Skeletal muscle tissue (tissue), 3 donors: ENCODE measurements at regions not wholly inside any gene's neighbourhood (a gene's known extent, or its start where the extent isn't known, plus 50 kb on each side); places are given as distances from the start of the nearest gene placed in this dataset.

ENCODE experiments used
- H3K27ac ChIP-seq: one replicate; pipeline ENCODE4 v1.7.0; 2013; ENCODE audit warnings: mild to moderate bottlenecking, low read depth, low read length, inconsistent platforms
- H3K27me3 ChIP-seq, 3 donors: one replicate each; pipeline ENCODE4 v1.7.0; 2013; ENCODE audit warnings: low read length in 3 of 3; ENCODE audit not compliant: control insufficient read depth in 3 of 3, insufficient read depth in 3 of 3
- H3K36me3 ChIP-seq, 3 donors: one replicate each; pipeline ENCODE4 v1.7.0; 2013; ENCODE audit warnings: low read length in 3 of 3; ENCODE audit not compliant: control insufficient read depth in 3 of 3, insufficient read depth in 3 of 3
- H3K4me1 ChIP-seq, 3 donors: one replicate each; pipeline ENCODE4 v1.7.0; 2013; ENCODE audit warnings: low read length in 3 of 3, mild to moderate bottlenecking in 3 of 3; ENCODE audit not compliant: control insufficient read depth in 3 of 3, insufficient read depth in 3 of 3
- H3K4me3 ChIP-seq, 3 donors: one replicate each; pipeline ENCODE4 v1.7.0; 2013; ENCODE audit warnings: low read length in 3 of 3
- H3K9ac ChIP-seq, 3 donors: one replicate each; pipeline ENCODE4 v1.7.0; 2013; ENCODE audit warnings: low read length in 3 of 3, mild to moderate bottlenecking in 3 of 3, moderate library complexity in 2 of 3, low read depth in 1 of 3
- H3K9me3 ChIP-seq, 3 donors: one replicate each; pipeline ENCODE4 v1.7.0; 2013; ENCODE audit warnings: low read length in 3 of 3; ENCODE audit not compliant: control insufficient read depth in 3 of 3
- donor health status: Osteomylitis.

DNA sequence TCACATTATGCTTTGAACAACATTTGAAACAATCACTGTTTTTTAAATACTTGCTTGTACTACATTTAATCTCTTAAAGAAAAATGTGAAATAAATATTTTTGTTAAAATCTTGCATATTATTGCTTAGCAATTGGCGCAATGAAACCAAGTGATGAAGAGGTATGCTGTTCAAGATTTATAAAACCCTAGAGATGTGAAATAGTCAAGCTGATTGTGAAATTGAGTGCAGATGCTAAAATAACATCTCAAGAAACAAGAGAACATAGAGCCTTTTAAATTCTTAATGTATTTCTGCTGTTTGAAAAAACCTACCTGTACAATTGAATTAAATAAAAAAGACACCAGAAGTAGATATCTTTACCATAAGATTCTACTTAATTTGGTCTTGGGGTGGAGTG, 179.2 kb upstream of the MCHR2 start:
- no peak overlapping the region for H3K4me3 ChIP-seq
- no peaks in the 10 kb centered on the region for H3K27me3 ChIP-seq
- no peaks in the 10 kb centered on the region for H3K36me3 ChIP-seq
- no peak overlapping the region for H3K9ac ChIP-seq
- H3K27ac ChIP-seq, result no peak overlapping the region
- no peaks in the 10 kb centered on the region for H3K9me3 ChIP-seq
- H3K4me1 ChIP-seq, result peaks cover 6 to 22% (median 14%) of the 10 kb centered on the region in 3 donors

GRCh38 chr6:100172322-100172713, 178.3 kb upstream of the MCHR2 start:
- no peak overlapping the region for H3K4me3 ChIP-seq
- H3K36me3 ChIP-seq, result no peaks in the 10 kb centered on the region
- no peak overlapping the region for H3K9ac ChIP-seq
- no peak overlapping the region for H3K27ac ChIP-seq
- no peaks in the 10 kb centered on the region for H3K27me3 ChIP-seq
- peaks cover 5 to 15% (median 7%) of the 10 kb centered on the region in 3 donors for H3K4me1 ChIP-seq
- H3K9me3 ChIP-seq, result no peaks in the 10 kb centered on the region

GRCh38 chr6:100171533-100172321, 177.7 kb upstream of the MCHR2 start:
- H3K27me3 ChIP-seq, result no peaks in the 10 kb centered on the region
- no peaks in the 10 kb centered on the region for H3K36me3 ChIP-seq
- no peak overlapping the region for H3K9ac ChIP-seq
- H3K4me1 ChIP-seq, result peaks cover 2 to 11% (median 5%) of the 10 kb centered on the region in 3 donors
- H3K9me3 ChIP-seq, result no peaks in the 10 kb centered on the region
- no peak overlapping the region for H3K27ac ChIP-seq
- no peak overlapping the region for H3K4me3 ChIP-seq

DNA sequence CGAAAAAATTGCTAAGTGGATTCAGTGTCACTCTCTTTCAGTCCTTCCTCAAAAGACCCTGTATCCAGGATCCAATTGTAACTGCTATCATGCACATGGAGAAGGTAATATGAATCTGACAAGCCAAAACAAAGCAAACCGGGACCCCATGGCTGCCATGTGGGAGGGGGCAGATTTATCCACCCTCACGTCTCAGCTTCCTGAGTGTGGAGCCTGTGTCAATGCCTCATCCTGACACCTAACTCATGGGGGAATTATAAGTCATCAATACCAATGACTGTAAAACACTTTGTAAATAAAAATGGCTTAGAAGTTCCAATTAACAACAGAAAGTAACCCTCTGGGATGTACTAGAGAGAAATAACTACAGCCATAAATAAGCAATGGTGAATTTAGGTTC, 174.1 kb upstream of the MCHR2 start:
- Histone ChIP-seq H3K4me3 (no peak overlapping the region), H3K9me3 (no peaks in the 10 kb centered on the region), H3K36me3 (no peaks in the 10 kb centered on the region), H3K27ac (no peak overlapping the region), H3K27me3 (no peaks in the 10 kb centered on the region), H3K9ac (no peak overlapping the region), H3K4me1 (no peaks in the 10 kb centered on the region)

GRCh38 chr6:100167585-100167984, 173.6 kb upstream of the MCHR2 start:
- Histone ChIP-seq H3K9ac (no peak overlapping the region), H3K4me3 (no peak overlapping the region), H3K4me1 (no peaks in the 10 kb centered on the region)

DNA sequence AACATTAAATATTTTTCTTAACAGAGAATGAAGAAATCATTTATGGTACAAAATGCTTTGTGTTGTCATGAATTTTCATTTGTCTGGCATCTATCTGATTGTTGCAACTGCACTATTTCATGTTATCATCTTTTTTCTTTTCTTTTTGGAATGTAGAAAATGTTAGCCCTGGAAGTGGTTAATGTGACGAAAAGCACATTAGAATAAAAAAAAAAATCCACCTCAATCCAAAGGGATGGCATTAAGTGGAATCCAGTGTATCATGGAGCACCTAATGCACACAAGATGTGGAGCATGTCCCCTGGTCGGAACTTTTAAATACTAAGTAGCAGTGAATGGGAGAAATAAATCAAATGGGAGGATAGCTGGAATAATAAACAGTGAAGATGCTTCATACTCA, 172.9 kb upstream of the MCHR2 start:
- Histone ChIP-seq H3K36me3 (no peaks in the 10 kb centered on the region), H3K9me3 (no peaks in the 10 kb centered on the region), H3K27me3 (no peaks in the 10 kb centered on the region)

More at GRCh38 chr6:100167585-100167984, 173.6 kb upstream of the MCHR2 start:
- H3K9me3 ChIP-seq, result no peaks in the 10 kb centered on the region
- no peaks in the 10 kb centered on the region for H3K27me3 ChIP-seq
- H3K36me3 ChIP-seq, result no peaks in the 10 kb centered on the region
- H3K27ac ChIP-seq, result no peak overlapping the region

GRCh38 chr6:100165442-100165841, 171.4 kb upstream of the MCHR2 start:
- no peaks in the 10 kb centered on the region for H3K4me1 ChIP-seq
- H3K27ac ChIP-seq, result no peak overlapping the region
- peaks cover 0 to 3% (median 0%) of the 10 kb centered on the region in 3 donors for H3K27me3 ChIP-seq
- no peaks in the 10 kb centered on the region for H3K36me3 ChIP-seq
- no peak overlapping the region for H3K4me3 ChIP-seq
- no peak overlapping the region for H3K9ac ChIP-seq
- no peaks in the 10 kb centered on the region for H3K9me3 ChIP-seq

More for the DNA sequence above, 172.9 kb upstream of the MCHR2 start:
- Histone ChIP-seq H3K27ac (no peak overlapping the region), H3K4me3 (no peak overlapping the region), H3K9ac (no peak overlapping the region), H3K4me1 (no peaks in the 10 kb centered on the region)

DNA sequence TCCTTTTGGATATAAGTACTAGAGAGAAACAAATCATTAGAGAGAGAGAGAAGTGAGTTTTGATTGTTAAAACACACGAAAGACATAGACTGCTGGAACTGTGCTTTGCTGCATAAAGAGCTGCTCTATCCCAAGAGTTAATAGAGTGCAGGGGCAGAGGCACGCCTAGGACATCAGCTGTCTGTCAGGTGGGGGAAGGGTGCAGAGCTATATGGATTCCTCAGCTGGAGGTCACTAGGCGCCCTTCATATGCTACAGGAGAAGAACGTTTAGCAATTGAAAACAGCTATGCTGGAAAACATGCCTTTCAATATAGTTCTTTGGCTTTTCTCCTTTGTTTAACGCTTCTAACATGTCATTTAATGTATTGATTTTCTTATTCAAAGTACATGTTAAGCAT, 169.0 kb upstream of the MCHR2 start:
- Histone ChIP-seq H3K4me3 (no peak overlapping the region), H3K36me3 (no peaks in the 10 kb centered on the region), H3K9me3 (no peaks in the 10 kb centered on the region), H3K27ac (no peak overlapping the region), H3K9ac (no peak overlapping the region), H3K4me1 (no peaks in the 10 kb centered on the region), H3K27me3 (peaks cover 0 to 3% (median 0%) of the 10 kb centered on the region in 3 donors)

DNA sequence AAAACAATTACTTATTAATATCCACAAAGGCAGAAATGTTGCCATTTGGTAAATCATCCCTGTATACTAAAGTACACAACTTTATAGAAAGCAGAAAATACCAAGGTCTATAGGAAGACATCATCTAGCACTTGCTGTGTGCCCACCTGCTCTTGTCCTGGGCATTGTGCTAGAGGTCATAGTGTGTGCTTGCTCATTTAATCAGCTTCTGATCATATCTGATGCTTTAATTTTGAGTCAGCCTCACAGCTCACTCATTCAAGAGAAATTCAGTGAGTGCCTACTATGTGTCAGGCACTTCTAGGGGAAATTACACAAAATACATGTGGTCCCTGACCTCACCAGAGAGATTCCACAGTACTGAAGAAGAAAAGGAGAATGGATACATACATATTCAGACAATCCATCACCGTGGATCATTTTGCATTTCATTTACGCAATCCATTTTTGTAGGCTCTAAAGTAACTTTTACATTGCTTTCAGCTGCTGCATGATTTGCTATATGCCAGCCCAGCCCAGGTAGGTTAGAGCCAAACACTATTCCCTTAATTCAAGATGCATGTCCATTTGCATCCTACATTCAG, 167.9 kb upstream of the MCHR2 start:
- H3K27me3 ChIP-seq, result peaks cover 0 to 3% (median 0%) of the 10 kb centered on the region in 3 donors
- no peak overlapping the region for H3K4me3 ChIP-seq
- H3K9ac ChIP-seq, result no peak overlapping the region
- no peaks in the 10 kb centered on the region for H3K36me3 ChIP-seq
- H3K4me1 ChIP-seq, result no peaks in the 10 kb centered on the region
- H3K9me3 ChIP-seq, result no peaks in the 10 kb centered on the region
- H3K27ac ChIP-seq, result no peak overlapping the region

DNA sequence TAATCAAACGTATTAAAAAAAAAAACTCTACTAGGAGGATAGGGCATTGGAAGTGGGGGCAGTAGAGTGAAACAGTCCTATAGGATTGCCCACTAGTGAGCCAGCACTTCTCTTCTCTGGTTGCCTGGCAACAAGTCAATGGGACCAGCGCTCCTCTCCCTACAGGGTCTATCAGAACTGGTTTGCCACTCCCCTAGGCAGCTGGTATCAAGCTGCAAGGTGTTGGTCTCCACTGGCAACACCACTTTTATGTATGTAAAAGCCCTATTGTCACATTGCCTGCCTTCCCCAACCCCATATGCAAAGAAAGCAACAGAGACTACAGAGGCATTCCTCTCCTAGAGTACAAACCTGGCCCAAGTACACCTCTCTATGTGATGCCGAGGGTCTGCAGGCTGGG, 166.9 kb upstream of the MCHR2 start:
- Histone ChIP-seq H3K9ac (no peak overlapping the region), H3K27ac (no peak overlapping the region), H3K36me3 (no peaks in the 10 kb centered on the region), H3K4me1 (no peaks in the 10 kb centered on the region), H3K9me3 (no peaks in the 10 kb centered on the region), H3K27me3 (peaks cover 0 to 3% (median 0%) of the 10 kb centered on the region in 3 donors), H3K4me3 (no peak overlapping the region)
